Hepatocyte (in vitro differentiated cells): ENCODE measurements at regions not wholly inside any gene's neighbourhood (a gene's known extent, or its start where the extent isn't known, plus 50 kb on each side); places are given as distances from the start of the nearest gene placed in this dataset.

Source experiments
- DNase-seq: peaks from one replicate; pipeline ENCODE4 v3.0.0-alpha.2; 2016; ENCODE audit warnings: low spot score
- H2AFZ ChIP-seq: fragments of 200-600 bp; sonication (generic); 2 replicates; pipeline ENCODE4 v1.6.0; 2016; ENCODE audit warnings: antibody characterized with exemption, mild to moderate bottlenecking
- H3K27ac ChIP-seq: fragments of 200-600 bp; sonication (generic); 2 replicates; pipeline ENCODE4 v1.5.1; 2016; ENCODE audit warnings: mild to moderate bottlenecking
- H3K27me3 ChIP-seq: fragments of 200-600 bp; sonication (generic); 2 replicates; pipeline ENCODE4 v1.6.1; 2016
- H3K36me3 ChIP-seq: fragments of 200-600 bp; sonication (generic); replicated peaks from 2 replicates; pipeline ENCODE4 v1.5.1; 2016; ENCODE audit warnings: low read depth; ENCODE audit not compliant: insufficient read depth
- H3K4me1 ChIP-seq: fragments of 200-600 bp; sonication (generic); 2 replicates; pipeline ENCODE4 v1.5.1; 2016; ENCODE audit warnings: mild to moderate bottlenecking, moderate library complexity; ENCODE audit not compliant: insufficient read depth
- H3K4me2 ChIP-seq: fragments of 200-600 bp; sonication (generic); 2 replicates; pipeline ENCODE4 v1.6.0; 2016
- H3K4me3 ChIP-seq: fragments of 200-600 bp; sonication (generic); 2 replicates; pipeline ENCODE4 v1.5.1; 2016; ENCODE audit warnings: mild to moderate bottlenecking
- H3K79me2 ChIP-seq: fragments of 200-600 bp; sonication (generic); 2 replicates; pipeline ENCODE4 v1.6.0; 2017; ENCODE audit warnings: mild to moderate bottlenecking
- H3K9me2 ChIP-seq: fragments of 200-600 bp; sonication (generic); replicated peaks from 2 replicates; pipeline ENCODE4 v1.6.0; 2017; ENCODE audit warnings: mild to moderate bottlenecking; ENCODE audit not compliant: insufficient read depth
- H3K9me3 ChIP-seq: fragments of 200-600 bp; sonication (generic); 2 replicates; pipeline ENCODE4 v1.5.1; 2016; ENCODE audit warnings: low read depth, mild to moderate bottlenecking
- H4K20me1 ChIP-seq: fragments of 200-600 bp; sonication (generic); 2 replicates; pipeline ENCODE4 v1.6.0; 2016; ENCODE audit warnings: mild to moderate bottlenecking; ENCODE audit not compliant: insufficient read depth, poor library complexity, severe bottlenecking
- EZH2 ChIP-seq: fragments of 200-600 bp; sonication (generic); IDR thresholded peaks from 2 replicates; pipeline ENCODE4 v1.6.1; 2016; ENCODE audit warnings: antibody characterized with exemption, mild to moderate bottlenecking, borderline replicate concordance
- EZH2phosphoT487 ChIP-seq: fragments of 200-600 bp; sonication (generic); IDR thresholded peaks from one replicate; pipeline ENCODE4 v1.6.1; 2018; ENCODE audit warnings: antibody characterized with exemption, mild to moderate bottlenecking, low read depth, moderate library complexity; ENCODE audit not compliant: unreplicated experiment, severe bottlenecking
- WGBS: methylation state at CpG from one replicate; pipeline ENCODE4 v1.1.6; 2016; ENCODE audit warnings: low lambda C conversion rate; ENCODE audit errors: missing lambda C conversion rate; 5-methylcytosine and 5-hydroxymethylcytosine counted together
- TF ChIP-seq, protein P1 (sequence below): fragments of 200-600 bp; sonication (generic); IDR thresholded peaks from 2 replicates; pipeline ENCODE4 v1.5.1; 2016; ENCODE audit warnings: antibody characterized with exemption, mild to moderate bottlenecking; ENCODE audit not compliant: poor library complexity

DNA sequence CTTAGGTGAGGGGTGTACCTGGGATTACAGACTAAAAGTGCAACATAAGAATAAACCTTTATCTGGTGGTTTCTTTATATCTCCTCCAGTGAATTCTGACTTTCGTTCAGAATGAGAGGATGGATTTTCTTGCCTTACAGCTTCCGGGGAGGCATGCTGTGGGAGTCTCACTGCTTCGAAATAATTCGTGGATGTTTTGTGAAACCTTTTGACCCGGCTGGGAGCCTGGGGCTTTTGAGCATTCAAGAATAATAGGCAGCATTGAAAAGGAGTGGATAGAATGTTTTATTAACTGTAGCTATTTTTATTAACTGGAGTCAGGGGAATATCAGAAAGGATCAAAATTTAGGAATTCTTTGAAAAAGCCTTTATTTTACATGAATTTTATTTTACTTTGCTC, 149.1 kb downstream of the RWDD3 start:
- Histone ChIP-seq H3K79me2 (no peaks in the 10 kb centered on the region), H3K27me3 (no peaks in the 10 kb centered on the region), H3K4me1 (no peaks in the 10 kb centered on the region), H4K20me1 (no peaks in the 10 kb centered on the region), H3K4me2 (no peak overlapping the region), H3K4me3 (no peak overlapping the region), H3K36me3 (no peaks in the 10 kb centered on the region), H3K27ac (no peak overlapping the region), H2AFZ (no peak overlapping the region), H3K9me3 (no peaks in the 10 kb centered on the region), H3K9me2 (no peaks in the 10 kb centered on the region)
- no peak for DNase-seq
- 78% methylated on average over 5 of the region's 5 CpGs for WGBS
- TF ChIP-seq EZH2 (no peak), EZH2phosphoT487 (no peak)
- TF ChIP-seq, protein P1, sequence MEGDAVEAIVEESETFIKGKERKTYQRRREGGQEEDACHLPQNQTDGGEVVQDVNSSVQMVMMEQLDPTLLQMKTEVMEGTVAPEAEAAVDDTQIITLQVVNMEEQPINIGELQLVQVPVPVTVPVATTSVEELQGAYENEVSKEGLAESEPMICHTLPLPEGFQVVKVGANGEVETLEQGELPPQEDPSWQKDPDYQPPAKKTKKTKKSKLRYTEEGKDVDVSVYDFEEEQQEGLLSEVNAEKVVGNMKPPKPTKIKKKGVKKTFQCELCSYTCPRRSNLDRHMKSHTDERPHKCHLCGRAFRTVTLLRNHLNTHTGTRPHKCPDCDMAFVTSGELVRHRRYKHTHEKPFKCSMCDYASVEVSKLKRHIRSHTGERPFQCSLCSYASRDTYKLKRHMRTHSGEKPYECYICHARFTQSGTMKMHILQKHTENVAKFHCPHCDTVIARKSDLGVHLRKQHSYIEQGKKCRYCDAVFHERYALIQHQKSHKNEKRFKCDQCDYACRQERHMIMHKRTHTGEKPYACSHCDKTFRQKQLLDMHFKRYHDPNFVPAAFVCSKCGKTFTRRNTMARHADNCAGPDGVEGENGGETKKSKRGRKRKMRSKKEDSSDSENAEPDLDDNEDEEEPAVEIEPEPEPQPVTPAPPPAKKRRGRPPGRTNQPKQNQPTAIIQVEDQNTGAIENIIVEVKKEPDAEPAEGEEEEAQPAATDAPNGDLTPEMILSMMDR, result no peak

DNA sequence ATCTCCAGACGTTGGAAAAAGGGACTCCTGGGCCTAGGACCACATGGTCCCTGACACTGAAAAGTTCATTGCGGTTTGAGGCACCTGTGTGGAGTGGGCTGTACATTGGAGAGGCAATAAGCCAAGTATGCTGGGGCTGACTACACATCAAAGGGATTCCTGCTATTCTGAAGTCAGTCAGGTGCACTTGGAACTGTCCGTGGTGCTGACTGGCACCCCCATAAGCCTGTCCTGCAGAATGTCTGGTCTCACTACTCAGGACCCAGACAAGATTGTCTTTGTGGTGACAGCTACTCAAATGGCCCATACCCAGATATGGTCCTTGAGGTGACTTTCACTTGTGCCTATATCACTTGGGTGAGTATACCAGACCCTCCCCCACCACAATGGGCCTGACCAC, 150.6 kb downstream of the RWDD3 start:
- peak; percentile 75 for DNase-seq
- WGBS, result 24% methylated on average over 3 of the region's 3 CpGs
- Histone ChIP-seq H3K27me3 (no peaks in the 10 kb centered on the region), H3K36me3 (no peaks in the 10 kb centered on the region), H2AFZ (no peak overlapping the region), H3K9me3 (no peaks in the 10 kb centered on the region), H3K4me1 (no peaks in the 10 kb centered on the region), H3K27ac (no peak overlapping the region), H4K20me1 (no peaks in the 10 kb centered on the region), H3K4me3 (no peak overlapping the region), H3K79me2 (no peaks in the 10 kb centered on the region), H3K4me2 (no peak overlapping the region), H3K9me2 (no peaks in the 10 kb centered on the region)
- TF ChIP-seq, protein P1, result no peak
- TF ChIP-seq EZH2phosphoT487 (no peak), EZH2 (no peak)

DNA sequence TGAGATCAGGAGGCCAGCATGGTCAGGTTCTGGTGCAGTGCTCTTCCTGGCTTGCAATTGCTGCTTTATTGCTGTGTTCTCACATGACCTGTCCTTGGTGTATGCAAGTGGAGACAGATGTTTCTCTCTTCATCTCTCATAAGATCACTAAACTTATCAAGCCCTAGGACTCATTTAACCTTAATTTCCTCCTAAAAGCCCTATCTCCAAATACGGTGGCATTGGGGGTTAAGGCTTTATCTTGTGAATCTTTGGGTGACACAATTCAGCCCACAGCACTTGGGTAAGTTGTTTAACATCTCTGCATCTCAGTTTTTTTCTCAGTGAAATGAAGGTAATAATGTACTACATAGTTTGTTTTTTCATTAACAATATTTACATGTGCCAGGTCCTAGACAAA, 152.4 kb downstream of the RWDD3 start:
- Histone ChIP-seq H2AFZ (no peak overlapping the region), H3K9me2 (no peaks in the 10 kb centered on the region), H3K4me1 (no peaks in the 10 kb centered on the region), H3K4me2 (no peak overlapping the region), H3K27ac (no peak overlapping the region), H3K9me3 (no peaks in the 10 kb centered on the region), H3K27me3 (no peaks in the 10 kb centered on the region), H4K20me1 (no peaks in the 10 kb centered on the region), H3K79me2 (no peaks in the 10 kb centered on the region), H3K4me3 (no peak overlapping the region), H3K36me3 (no peaks in the 10 kb centered on the region)
- TF ChIP-seq EZH2phosphoT487 (no peak), EZH2 (no peak)
- TF ChIP-seq, protein P1, result no peak
- WGBS, result 24% methylated on average over 1 of the region's 1 CpG
- no peak for DNase-seq

DNA sequence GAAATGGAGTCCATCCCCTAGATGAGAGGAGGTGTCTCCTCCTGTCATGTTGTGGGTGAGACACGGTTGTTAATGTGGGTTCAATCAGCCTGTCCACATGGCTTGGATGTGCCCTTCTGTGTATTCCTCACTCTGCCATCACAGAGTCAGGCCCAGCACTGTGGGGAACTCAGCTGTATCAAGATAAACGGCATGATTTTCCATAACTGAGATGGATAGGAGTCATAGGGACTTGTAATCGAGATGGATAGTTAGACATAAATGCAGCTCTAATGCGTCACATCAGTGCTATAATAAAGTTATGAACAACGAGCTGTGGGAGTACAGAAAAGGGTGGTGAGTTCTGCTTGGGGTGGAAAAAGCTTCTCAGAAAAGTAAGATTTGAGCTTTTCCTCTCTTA, 152.9 kb downstream of the RWDD3 start:
- Histone ChIP-seq H3K27ac (no peak overlapping the region), H3K4me2 (no peak overlapping the region), H3K36me3 (no peaks in the 10 kb centered on the region), H2AFZ (no peak overlapping the region), H3K27me3 (no peaks in the 10 kb centered on the region), H3K9me2 (no peaks in the 10 kb centered on the region), H3K79me2 (no peaks in the 10 kb centered on the region), H3K4me1 (no peaks in the 10 kb centered on the region), H3K9me3 (no peaks in the 10 kb centered on the region), H4K20me1 (no peaks in the 10 kb centered on the region), H3K4me3 (no peak overlapping the region)
- 88% methylated on average over 5 of the region's 5 CpGs for WGBS
- no peak for DNase-seq
- TF ChIP-seq EZH2 (no peak), EZH2phosphoT487 (no peak)
- TF ChIP-seq, protein P1, result no peak
